ENCODE measurements at regions not wholly inside any gene's neighbourhood (a gene's known extent, or its start where the extent isn't known, plus 50 kb on each side); places are given as distances from the start of the nearest gene placed in this dataset.

DNA sequence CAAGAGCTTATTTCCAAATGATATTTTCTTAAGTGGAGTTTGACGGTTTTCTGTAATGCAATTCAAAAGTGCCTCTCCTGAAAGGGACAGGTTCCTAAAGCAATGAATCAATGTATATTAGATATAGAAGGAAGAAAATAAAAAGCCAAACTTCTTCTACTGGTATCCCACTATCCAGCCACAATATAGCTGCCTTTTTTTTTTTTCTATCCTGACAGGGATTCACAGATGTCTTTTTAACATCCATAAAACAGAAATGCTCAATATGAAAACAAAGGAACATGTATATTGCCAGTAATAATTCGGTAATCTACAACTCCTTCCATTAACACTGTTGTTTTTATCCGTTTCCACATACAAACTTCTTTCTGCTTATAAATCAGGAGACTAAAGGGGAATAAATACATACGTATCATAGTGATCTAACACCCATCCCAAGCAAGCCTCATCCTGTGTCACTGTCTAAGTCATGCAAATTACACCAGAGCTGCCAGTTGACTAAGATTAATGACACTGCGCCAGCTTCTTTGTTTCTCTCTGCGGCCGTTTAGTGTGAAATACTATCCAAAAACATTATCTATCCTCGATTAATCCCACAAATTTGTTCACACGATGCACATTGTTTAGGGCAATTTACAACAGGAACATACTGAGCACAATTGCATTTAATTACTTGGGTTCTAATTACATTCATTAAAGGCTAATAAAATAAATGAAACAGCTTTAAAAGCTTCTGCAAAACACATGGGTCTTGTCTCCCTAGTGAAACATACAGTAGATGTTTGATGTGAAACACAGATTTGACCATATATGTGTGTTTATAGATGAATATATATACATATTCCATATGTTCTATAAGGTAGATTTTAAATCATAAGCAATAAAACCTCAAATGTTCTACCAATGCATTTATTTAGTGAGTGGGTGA is 51.9 kb upstream of the CDIN1 start:
- 2 to 59% (median 17%) methylated on average over 2 to 9 of the region's 9 CpGs for WGBS, 10 experiments
- H3K27ac ChIP-seq: peak overlapping the region in 1 of 2 donors; percentile 27
- in situ Hi-C loops (cut with MboI; ENCODE audit: low pct_unique_long_range_greater_than_20kb in 2 of 9, low sequenced_read_pairs in 9 of 9, unreplicated experiment in 9 of 9): no loop called here
- peaks cover 13 to 39% of the 10 kb centered on the region in 2 donors for H3K4me1 ChIP-seq (replicated peaks in 1 of 2)
- ATAC-seq (replicated peaks in 6 of 8): peak in 6 of 8 experiments; percentile 28 to 100 (median 100)
- peak overlapping the region in 2 of 5 donors; percentile 14 to 17 for H3K4me3 ChIP-seq

- Histone ChIP-seq H3K27ac (no peak overlapping the region), H3K4me1 (replicated peaks in 1 of 2) (peaks cover 13 to 51% of the 10 kb centered on the region in 2 donors), H3K4me3 (no peak overlapping the region)
- no peak for ATAC-seq (replicated peaks in 6 of 8)
- WGBS, 10 experiments: 31 to 100% (median 84%) methylated on average over 1 to 7 of the region's 7 CpGs
- in situ Hi-C loops (cut with MboI; ENCODE audit: low pct_unique_long_range_greater_than_20kb in 2 of 9, low sequenced_read_pairs in 9 of 9, unreplicated experiment in 9 of 9): no loop called here
Measured at GRCh38 chr15:36529296-36530011, 50.0 kb upstream of the CDIN1 start.
